Panc1 (cell line): ENCODE measurements at regions not wholly inside any gene's neighbourhood (a gene's known extent, or its start where the extent isn't known, plus 50 kb on each side); places are given as distances from the start of the nearest gene placed in this dataset.

ENCODE experiments used
- ATAC-seq: fragments of 200-7000 bp; cut with Tn5 transposase; 2 replicates; pipeline ENCODE4 v1.9.1; 2020; ENCODE audit warnings: mild to moderate bottlenecking, moderate library complexity
- BruUV-seq: library from RNA; stranded (reverse); fragments of 400-500 nt; replicated peaks from 2 replicates; lab custom pipeline; 2021; lab: Mats Ljungman, UMichigan
- CTCF ChIA-PET: fragments of 300-600 bp; sonication (Branson Sonifier 250); formaldehyde crosslinking; loops from one replicate; lab custom pipeline; 2022; ENCODE audit warnings: antibody characterized with exemption; lab: Charles Lee
- POLR2A ChIA-PET: fragments of 300-600 bp; sonication (Branson Sonifier 250); formaldehyde crosslinking; loops from one replicate; lab custom pipeline; 2022; ENCODE audit warnings: antibody characterized with exemption; lab: Charles Lee
- DNase-seq: peaks from one replicate; pipeline ENCODE4 v3.0.0-alpha.2; 2010; ENCODE audit warnings: low read depth, low spot score
- H3K27ac ChIP-seq: 2 replicates; pipeline ENCODE4 v1.5.1; 2011; ENCODE audit warnings: mild to moderate bottlenecking, low read length, inconsistent platforms
- H3K27me3 ChIP-seq: fragments of 200-500 bp; sonication (Bioruptor generic); 2 replicates; pipeline ENCODE4 v1.6.0; 2014; ENCODE audit warnings: low read length, inconsistent platforms; ENCODE audit not compliant: control insufficient read depth, insufficient read depth
- H3K36me3 ChIP-seq: fragments of 200-500 bp; sonication (Bioruptor generic); 2 replicates; pipeline ENCODE4 v1.5.1; 2014; ENCODE audit warnings: inconsistent platforms, mild to moderate bottlenecking, low read length, moderate library complexity; ENCODE audit not compliant: control insufficient read depth, insufficient read depth
- H3K4me1 ChIP-seq: 2 replicates; pipeline ENCODE4 v1.5.1; 2011; ENCODE audit warnings: inconsistent platforms, mild to moderate bottlenecking, low read length, moderate library complexity; ENCODE audit not compliant: control insufficient read depth, insufficient read depth
- H3K4me3 ChIP-seq, 2 experiments: 2 replicates each; pipeline ENCODE4 v1.5.1; 2011 to 2012; ENCODE audit warnings: low read depth in 2 of 2, low read length in 2 of 2, mild to moderate bottlenecking in 2 of 2, inconsistent platforms in 1 of 2, moderate library complexity in 1 of 2
- H3K9me3 ChIP-seq: fragments of 200-500 bp; sonication (Bioruptor generic); 2 replicates; pipeline ENCODE4 v1.5.1; 2014; ENCODE audit warnings: low read depth, mild to moderate bottlenecking, inconsistent platforms, low read length, moderate library complexity; ENCODE audit not compliant: control insufficient read depth, insufficient read depth
- POLR2AphosphoS5 ChIP-seq: IDR thresholded peaks from 2 replicates; pipeline ENCODE4 v1.6.1; 2012; ENCODE audit warnings: mild to moderate bottlenecking, low read depth, low read length, moderate library complexity
- SIN3A ChIP-seq: IDR thresholded peaks from 2 replicates; pipeline ENCODE4 v1.6.1; 2012; ENCODE audit warnings: low read depth, mild to moderate bottlenecking, low read length, moderate library complexity, borderline replicate concordance; ENCODE audit not compliant: insufficient read depth
- TCF7L2 ChIP-seq: IDR thresholded peaks from 2 replicates; pipeline ENCODE4 v1.6.1; 2011; ENCODE audit warnings: mild to moderate bottlenecking, low read depth, low read length, inconsistent platforms
- in situ Hi-C: cut with HindIII; loops from 2 replicates; pipeline ENCODE4 v1.10.0; 2016; ENCODE audit warnings: low sequenced_read_pairs, low pct_unique_long_range_greater_than_20kb
- intact Hi-C: fragments of 100-400 bp; cut with micrococcal nuclease; formaldehyde crosslinking; loops from one replicate; pipeline ENCODE4 v1.10.0; 2022; ENCODE audit not compliant: unreplicated experiment
- TF ChIP-seq, protein P1 (sequence below), 2 experiments: IDR thresholded peaks; 2 replicates each; pipeline ENCODE4 v1.6.1; 2011 to 2012; ENCODE audit warnings: low read depth in 2 of 2, control low read depth in 1 of 2, low read length in 1 of 2, mild to moderate bottlenecking in 1 of 2, moderate library complexity in 1 of 2; ENCODE audit not compliant: insufficient read depth in 1 of 2
- TF ChIP-seq, protein P2 (sequence below): fragments of 450-650 bp; IDR thresholded peaks from 2 replicates; pipeline ENCODE4 v1.5.1; 2017; ENCODE audit warnings: mild to moderate bottlenecking

DNA sequence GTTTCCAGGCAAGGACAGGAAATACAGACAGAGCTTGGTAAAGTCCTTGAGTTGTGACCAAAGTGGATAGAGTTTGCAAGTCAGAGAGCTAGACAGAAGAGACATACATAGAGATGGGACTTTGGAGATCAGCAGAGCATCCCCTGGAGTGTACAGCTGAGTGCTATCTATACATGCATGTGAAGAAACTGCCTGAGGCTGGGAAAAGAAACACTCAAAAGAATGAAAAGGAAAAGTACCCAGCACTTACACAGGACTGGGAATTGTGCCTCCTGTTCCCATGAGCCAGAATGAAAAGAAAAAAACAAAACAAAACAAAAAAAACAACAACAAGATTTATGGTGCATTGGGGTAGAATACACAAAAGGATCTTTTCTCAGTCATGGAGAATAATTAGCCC lies 606.4 kb downstream of the ZNF608 start:
- ChIA-PET POLR2A (no interaction called here), CTCF (no interaction called here)
- in situ Hi-C loops, result no loop called here

DNA sequence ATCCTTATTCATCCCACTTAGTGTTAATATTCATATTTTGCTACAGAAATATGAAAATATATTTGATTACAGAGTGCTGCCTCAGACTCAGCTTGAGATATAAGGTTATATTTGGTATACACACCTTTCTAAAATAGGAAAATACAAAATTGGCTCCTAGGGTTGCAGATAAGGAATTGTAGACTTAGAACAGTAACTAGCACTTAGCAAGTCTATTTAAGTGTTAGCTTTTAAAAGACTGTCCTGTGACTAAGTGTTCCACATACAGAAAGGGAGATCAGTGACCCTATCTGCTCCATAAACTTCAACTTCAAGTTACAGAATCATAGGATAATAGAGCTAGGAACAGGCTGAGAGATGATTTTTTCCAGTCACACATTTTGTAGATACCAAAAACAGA lies 607.0 kb downstream of the ZNF608 start:
- Histone ChIP-seq H3K27me3 (no peaks in the 10 kb centered on the region), H3K9me3 (peaks cover 16% of the 10 kb centered on the region), H3K4me1 (no peaks in the 10 kb centered on the region), H3K27ac (no peak overlapping the region), H3K36me3 (no peaks in the 10 kb centered on the region), H3K4me3 (no peak overlapping the region)
- ATAC-seq, result no peak
- ChIA-PET POLR2A (no interaction called here), CTCF (no interaction called here)
- intact Hi-C loops (no loop called here), in situ Hi-C loops (no loop called here)
- no peak for DNase-seq
- BruUV-seq, result no TSS peak
- TF ChIP-seq, protein P1, sequence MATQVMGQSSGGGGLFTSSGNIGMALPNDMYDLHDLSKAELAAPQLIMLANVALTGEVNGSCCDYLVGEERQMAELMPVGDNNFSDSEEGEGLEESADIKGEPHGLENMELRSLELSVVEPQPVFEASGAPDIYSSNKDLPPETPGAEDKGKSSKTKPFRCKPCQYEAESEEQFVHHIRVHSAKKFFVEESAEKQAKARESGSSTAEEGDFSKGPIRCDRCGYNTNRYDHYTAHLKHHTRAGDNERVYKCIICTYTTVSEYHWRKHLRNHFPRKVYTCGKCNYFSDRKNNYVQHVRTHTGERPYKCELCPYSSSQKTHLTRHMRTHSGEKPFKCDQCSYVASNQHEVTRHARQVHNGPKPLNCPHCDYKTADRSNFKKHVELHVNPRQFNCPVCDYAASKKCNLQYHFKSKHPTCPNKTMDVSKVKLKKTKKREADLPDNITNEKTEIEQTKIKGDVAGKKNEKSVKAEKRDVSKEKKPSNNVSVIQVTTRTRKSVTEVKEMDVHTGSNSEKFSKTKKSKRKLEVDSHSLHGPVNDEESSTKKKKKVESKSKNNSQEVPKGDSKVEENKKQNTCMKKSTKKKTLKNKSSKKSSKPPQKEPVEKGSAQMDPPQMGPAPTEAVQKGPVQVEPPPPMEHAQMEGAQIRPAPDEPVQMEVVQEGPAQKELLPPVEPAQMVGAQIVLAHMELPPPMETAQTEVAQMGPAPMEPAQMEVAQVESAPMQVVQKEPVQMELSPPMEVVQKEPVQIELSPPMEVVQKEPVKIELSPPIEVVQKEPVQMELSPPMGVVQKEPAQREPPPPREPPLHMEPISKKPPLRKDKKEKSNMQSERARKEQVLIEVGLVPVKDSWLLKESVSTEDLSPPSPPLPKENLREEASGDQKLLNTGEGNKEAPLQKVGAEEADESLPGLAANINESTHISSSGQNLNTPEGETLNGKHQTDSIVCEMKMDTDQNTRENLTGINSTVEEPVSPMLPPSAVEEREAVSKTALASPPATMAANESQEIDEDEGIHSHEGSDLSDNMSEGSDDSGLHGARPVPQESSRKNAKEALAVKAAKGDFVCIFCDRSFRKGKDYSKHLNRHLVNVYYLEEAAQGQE (IDR thresholded peaks at IDR 0.05; ENCODE audit: insufficient read depth in 1 of 2, low read depth in 2 of 2, low read length in 1 of 2), result no peak

More for the DNA sequence above, 606.4 kb downstream of the ZNF608 start:
- ATAC-seq (no peak), DNase-seq (no peak)
- no peak for TF ChIP-seq TCF7L2
- TF ChIP-seq, protein P2, sequence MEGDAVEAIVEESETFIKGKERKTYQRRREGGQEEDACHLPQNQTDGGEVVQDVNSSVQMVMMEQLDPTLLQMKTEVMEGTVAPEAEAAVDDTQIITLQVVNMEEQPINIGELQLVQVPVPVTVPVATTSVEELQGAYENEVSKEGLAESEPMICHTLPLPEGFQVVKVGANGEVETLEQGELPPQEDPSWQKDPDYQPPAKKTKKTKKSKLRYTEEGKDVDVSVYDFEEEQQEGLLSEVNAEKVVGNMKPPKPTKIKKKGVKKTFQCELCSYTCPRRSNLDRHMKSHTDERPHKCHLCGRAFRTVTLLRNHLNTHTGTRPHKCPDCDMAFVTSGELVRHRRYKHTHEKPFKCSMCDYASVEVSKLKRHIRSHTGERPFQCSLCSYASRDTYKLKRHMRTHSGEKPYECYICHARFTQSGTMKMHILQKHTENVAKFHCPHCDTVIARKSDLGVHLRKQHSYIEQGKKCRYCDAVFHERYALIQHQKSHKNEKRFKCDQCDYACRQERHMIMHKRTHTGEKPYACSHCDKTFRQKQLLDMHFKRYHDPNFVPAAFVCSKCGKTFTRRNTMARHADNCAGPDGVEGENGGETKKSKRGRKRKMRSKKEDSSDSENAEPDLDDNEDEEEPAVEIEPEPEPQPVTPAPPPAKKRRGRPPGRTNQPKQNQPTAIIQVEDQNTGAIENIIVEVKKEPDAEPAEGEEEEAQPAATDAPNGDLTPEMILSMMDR, result no peak
- TF ChIP-seq, protein P1 (IDR thresholded peaks at IDR 0.05; ENCODE audit: insufficient read depth in 1 of 2, low read depth in 2 of 2, low read length in 1 of 2), result no peak
- Histone ChIP-seq H3K27ac (no peak overlapping the region), H3K27me3 (no peaks in the 10 kb centered on the region), H3K4me3 (no peak overlapping the region), H3K4me1 (no peaks in the 10 kb centered on the region), H3K36me3 (no peaks in the 10 kb centered on the region), H3K9me3 (peaks cover 16% of the 10 kb centered on the region)
- BruUV-seq, result no TSS peak
- intact Hi-C loops, result no loop called here

DNA sequence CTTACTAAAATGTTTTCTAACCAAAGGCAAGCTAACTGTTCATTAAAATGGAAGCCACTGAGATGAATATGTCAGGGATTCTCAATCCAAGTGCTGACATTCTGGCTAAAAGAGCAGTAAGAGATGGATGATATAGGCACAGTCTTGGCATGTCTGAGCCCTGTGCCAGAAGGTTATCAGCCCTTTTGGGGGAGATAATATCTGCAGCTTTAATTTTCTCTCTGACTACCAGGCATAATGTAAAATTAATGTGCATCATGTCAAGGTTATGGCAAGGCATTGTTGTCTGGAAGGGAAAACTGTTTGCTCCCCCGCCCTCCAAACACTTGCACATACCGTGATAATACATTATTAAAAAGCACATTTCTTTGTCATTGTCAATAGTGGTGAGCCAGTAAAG lies 609.8 kb downstream of the ZNF608 start:
- no peaks in the 10 kb centered on the region for H3K27me3 ChIP-seq
- no peaks in the 10 kb centered on the region for H3K4me1 ChIP-seq
- H3K36me3 ChIP-seq, result no peaks in the 10 kb centered on the region
- no peak overlapping the region for H3K27ac ChIP-seq
- ChIA-PET POLR2A (no interaction called here), CTCF (no interaction called here)
- DNase-seq, result no peak
- no peak for TF ChIP-seq TCF7L2
- TF ChIP-seq, protein P2, result no peak
- TF ChIP-seq, protein P1 (IDR thresholded peaks at IDR 0.05; ENCODE audit: insufficient read depth in 1 of 2, low read depth in 2 of 2, low read length in 1 of 2), result no peak
- no peak for TF ChIP-seq POLR2AphosphoS5
- TF ChIP-seq SIN3A, result no peak
- intact Hi-C loops, result no loop called here
- H3K4me3 ChIP-seq, result no peak overlapping the region
- no peak for ATAC-seq
- in situ Hi-C loops, result no loop called here
- no TSS peak for BruUV-seq
- H3K9me3 ChIP-seq, result peaks cover 3% of the 10 kb centered on the region
